Fibroblast of skin of back (primary cell): ENCODE measurements at regions not wholly inside any gene's neighbourhood (a gene's known extent, or its start where the extent isn't known, plus 50 kb on each side); places are given as distances from the start of the nearest gene placed in this dataset.
A peak's percentile ranks its signal among the peaks of the same experiment; 100 is the strongest.
"Not testable (repeated sequence)": the region's sequence is repeated elsewhere in the genome, so short reads cannot be mapped to it uniquely, and the experiment has no call there.

ENCODE experiments used
- DNase-seq: peaks from one replicate; pipeline ENCODE4 v3.0.0-alpha.2; 2013

- DNase-seq: no peak
These were observed 335.2 kb downstream of the CDC5L start for GRCh38 chr6:44722736-44723135.

GRCh38 chr6:44723439-44724197, 336.1 kb downstream of the CDC5L start:
- DNase-seq: no peak

GRCh38 chr6:44725070-44725469, 337.6 kb downstream of the CDC5L start:
- DNase-seq: peak; percentile 52

- DNase-seq: no peak
These were observed 340.4 kb downstream of the CDC5L start for GRCh38 chr6:44727651-44728630.

- peak; percentile 63 for DNase-seq
These were observed 343.4 kb downstream of the CDC5L start for GRCh38 chr6:44730771-44731391.

- DNase-seq: no peak
These were observed 344.1 kb downstream of the CDC5L start for GRCh38 chr6:44731485-44732095.

GRCh38 chr6:44732243-44732642, 344.7 kb downstream of the CDC5L start:
- no peak for DNase-seq

GRCh38 chr6:44733126-44733525, 345.6 kb downstream of the CDC5L start:
- no peak for DNase-seq

GRCh38 chr6:44733868-44734267, 346.4 kb downstream of the CDC5L start:
- DNase-seq: no peak

- no peak for DNase-seq
These were observed 347.6 kb downstream of the CDC5L start for GRCh38 chr6:44734886-44735629.

GRCh38 chr6:44735630-44735963, 348.1 kb downstream of the CDC5L start:
- DNase-seq: peak; percentile 42

- no peak for DNase-seq
These were observed 349.8 kb downstream of the CDC5L start for GRCh38 chr6:44737341-44737740.

GRCh38 chr6:44737829-44738528, 350.5 kb downstream of the CDC5L start:
- DNase-seq: no peak

GRCh38 chr6:44738601-44739146, 351.2 kb downstream of the CDC5L start:
- DNase-seq: peak; percentile 87

GRCh38 chr6:44739181-44739580, 351.7 kb downstream of the CDC5L start:
- peak; percentile 62 for DNase-seq

- no peak for DNase-seq
These were observed 353.1 kb downstream of the CDC5L start for GRCh38 chr6:44740566-44741120.

- no peak for DNase-seq
These were observed 354.7 kb downstream of the CDC5L start for GRCh38 chr6:44742201-44742600.

GRCh38 chr6:44742828-44743372, 355.4 kb downstream of the CDC5L start:
- no peak for DNase-seq

GRCh38 chr6:44760116-44760515, 372.6 kb downstream of the CDC5L start:
- DNase-seq: not testable (repeated sequence)

- DNase-seq: no peak
These were observed 373.5 kb downstream of the CDC5L start for GRCh38 chr6:44761046-44761445.
